HCT116 (cell line): ENCODE measurements at regions not wholly inside any gene's neighbourhood (a gene's known extent, or its start where the extent isn't known, plus 50 kb on each side); places are given as distances from the start of the nearest gene placed in this dataset.

Source experiments
- ATAC-seq: fragments of 200-7000 bp; cut with Tn5 transposase; 2 replicates; pipeline ENCODE4 v1.9.1; 2020; ENCODE audit warnings: mild to moderate bottlenecking, moderate library complexity
- BruUV-seq: library from RNA; stranded (reverse); fragments of 400-500 nt; replicated peaks from 2 replicates; lab custom pipeline; 2021; lab: Mats Ljungman, UMichigan
- CTCF ChIA-PET: fragments of 300-600 bp; sonication (Branson Sonifier 250); formaldehyde crosslinking; loops from one replicate; lab custom pipeline; 2021; ENCODE audit warnings: antibody characterized with exemption; lab: Charles Lee
- POLR2A ChIA-PET: fragments of 300-600, 350-600 bp; sonication (Branson Sonifier 250); formaldehyde crosslinking; loops from one replicate; lab custom pipeline; 2021; ENCODE audit warnings: antibody characterized with exemption; lab: Charles Lee
- RAD21 ChIA-PET, 2 experiments: fragments of 300-600 bp; sonication (Branson Sonifier 250); formaldehyde crosslinking; loops; one replicate each; lab custom pipeline; 2023; ENCODE audit warnings: low total read pairs in 2 of 2; ENCODE audit not compliant: uncharacterized antibody in 2 of 2, unreplicated experiment in 2 of 2, low non-redundant PET in 1 of 2; lab: Charles Lee
- DNase-seq: peaks from one replicate; pipeline ENCODE4 v3.0.0-alpha.2; 2010; ENCODE audit warnings: low read depth, low spot score
- H2AFZ ChIP-seq: fragments of 200-600 bp; shearing (Covaris generic), sonication (generic); 2 replicates; pipeline ENCODE4 v1.6.1; 2017; ENCODE audit warnings: low read depth, mixed run types, mixed read lengths, antibody characterized with exemption, low read length; ENCODE audit not compliant: poor library complexity, severe bottlenecking
- H3K27ac ChIP-seq: 2 replicates; pipeline ENCODE4 v1.5.1; 2012; ENCODE audit warnings: low read depth, low read length
- H3K27me3 ChIP-seq: fragments of 200-600 bp; sonication (generic); 2 replicates; pipeline ENCODE4 v1.6.1; 2016; ENCODE audit warnings: mixed run types, low read length, mixed read lengths; ENCODE audit not compliant: insufficient read depth
- H3K36me3 ChIP-seq, 2 experiments: fragments of 200-500 bp in 1 of 2; fragments of 200-600 bp in 1 of 2; sonication (Bioruptor generic) in 1 of 2; sonication (generic) in 1 of 2; 2 replicates each; pipeline versions ENCODE4 v1.5.1 to v1.6.1; 2014 to 2016; ENCODE audit warnings: low read length in 2 of 2, inconsistent platforms in 1 of 2, mixed read lengths in 1 of 2, mixed run types in 1 of 2; ENCODE audit not compliant: insufficient read depth in 2 of 2, control insufficient read depth in 1 of 2
- H3K4me1 ChIP-seq, 2 experiments: fragments of 200-600 bp in 1 of 2; sonication (generic) in 1 of 2; 2 replicates each; pipeline versions ENCODE4 v1.5.1 to v1.6.1; 2012 to 2017; ENCODE audit warnings: low read length in 2 of 2, inconsistent platforms in 1 of 2, mild to moderate bottlenecking in 1 of 2, mixed read lengths in 1 of 2, mixed run types in 1 of 2, moderate library complexity in 1 of 2; ENCODE audit not compliant: insufficient read depth in 2 of 2, control insufficient read depth in 1 of 2
- H3K4me2 ChIP-seq: fragments of 200-600 bp; sonication (generic); 2 replicates; pipeline ENCODE4 v1.6.1; 2017; ENCODE audit warnings: mixed run types, low read length, mixed read lengths
- H3K4me3 ChIP-seq, 2 experiments: fragments of 200-600 bp in 1 of 2; sonication (generic) in 1 of 2; replicated peaks in 1 of 2; 2 replicates each; pipeline ENCODE4 v1.5.1; 2011 to 2016; ENCODE audit warnings: low read length in 2 of 2, control low read depth in 1 of 2, low read depth in 1 of 2, mild to moderate bottlenecking in 1 of 2, mixed read lengths in 1 of 2, mixed run types in 1 of 2
- H3K79me2 ChIP-seq: fragments of 200-600 bp; sonication (generic); 2 replicates; pipeline ENCODE4 v1.6.1; 2017; ENCODE audit warnings: mild to moderate bottlenecking, mixed run types, low read length, moderate library complexity, mixed read lengths; ENCODE audit not compliant: insufficient read depth
- H3K9ac ChIP-seq: fragments of 200-600 bp; sonication (generic); 2 replicates; pipeline ENCODE4 v1.6.1; 2016; ENCODE audit warnings: low read length, mixed read lengths
- H3K9me2 ChIP-seq: fragments of 200-600 bp; sonication (generic), shearing (Covaris generic); 2 replicates; pipeline ENCODE4 v1.6.1; 2017; ENCODE audit warnings: mixed run types, mild to moderate bottlenecking, moderate library complexity; ENCODE audit not compliant: insufficient read depth
- H3K9me3 ChIP-seq, 2 experiments: fragments of 200-500 bp in 1 of 2; fragments of 200-600 bp in 1 of 2; sonication (Bioruptor generic) in 1 of 2; sonication (generic) in 1 of 2; 2 replicates each; pipeline ENCODE4 v1.6.1; 2014 to 2017; ENCODE audit warnings: low read length in 2 of 2, mixed read lengths in 2 of 2, inconsistent platforms in 1 of 2, low read depth in 1 of 2, mild to moderate bottlenecking in 1 of 2, mixed run types in 1 of 2, moderate library complexity in 1 of 2; ENCODE audit not compliant: control insufficient read depth in 1 of 2, insufficient read depth in 1 of 2
- H4K20me1 ChIP-seq: fragments of 200-600 bp; sonication (generic), shearing (Covaris generic); 2 replicates; pipeline ENCODE4 v1.6.1; 2017; ENCODE audit warnings: mixed run types, mild to moderate bottlenecking, moderate library complexity; ENCODE audit not compliant: insufficient read depth
- ATF3 ChIP-seq: IDR thresholded peaks from 2 replicates; pipeline ENCODE4 v1.6.1; 2012
- CEBPB ChIP-seq: IDR thresholded peaks from 2 replicates; pipeline ENCODE4 v1.6.1; 2012; ENCODE audit warnings: low read depth
- EGR1 ChIP-seq: IDR thresholded peaks from 2 replicates; pipeline ENCODE4 v1.6.1; 2012; ENCODE audit warnings: low read depth
- EZH2 ChIP-seq: fragments of 200-600 bp; sonication (generic); IDR thresholded peaks from 2 replicates; pipeline ENCODE4 v1.6.1; 2017; ENCODE audit warnings: antibody characterized with exemption, mixed run types
- EZH2phosphoT487 ChIP-seq: fragments of 200-600 bp; IDR thresholded peaks from 2 replicates; pipeline ENCODE4 v1.6.1; 2018; ENCODE audit warnings: antibody characterized with exemption, borderline replicate concordance
- FOSL1 ChIP-seq: IDR thresholded peaks from 2 replicates; pipeline ENCODE4 v1.6.1; 2012; ENCODE audit warnings: low read depth
- MAX ChIP-seq: IDR thresholded peaks from 2 replicates; pipeline ENCODE4 v1.6.1; 2012
- POLR2AphosphoS5 ChIP-seq: IDR thresholded peaks from 2 replicates; pipeline ENCODE4 v1.6.1; 2011; ENCODE audit warnings: mild to moderate bottlenecking, low read depth, low read length, moderate library complexity
- RAD21 ChIP-seq: IDR thresholded peaks from 2 replicates; pipeline ENCODE4 v1.6.1; 2012; ENCODE audit warnings: low read depth, mild to moderate bottlenecking
- SP1 ChIP-seq: IDR thresholded peaks from 2 replicates; pipeline ENCODE4 v1.6.1; 2012; ENCODE audit warnings: low read depth
- SRF ChIP-seq: IDR thresholded peaks from 2 replicates; pipeline ENCODE4 v1.6.1; 2012; ENCODE audit warnings: low read depth
- TCF7L2 ChIP-seq: IDR thresholded peaks from 2 replicates; pipeline ENCODE4 v1.7.0; 2011; ENCODE audit warnings: borderline replicate concordance, inconsistent platforms; ENCODE audit not compliant: insufficient read depth, insufficient read length; ENCODE audit errors: extremely low read depth
- ZFX ChIP-seq: fragments of 450-650 bp; IDR thresholded peaks from 2 replicates; pipeline ENCODE4 v1.6.1; 2017
- ZNF274 ChIP-seq: fragments of 200-500 bp; sonication (Bioruptor generic); IDR thresholded peaks from 2 replicates; pipeline ENCODE4 v1.6.1; 2014; ENCODE audit warnings: mild to moderate bottlenecking, low read depth, low read length, inconsistent platforms
- intact Hi-C: fragments of 100-400 bp; cut with micrococcal nuclease; formaldehyde crosslinking; loops from 2 replicates; pipeline ENCODE4 v1.10.0; 2022

DNA sequence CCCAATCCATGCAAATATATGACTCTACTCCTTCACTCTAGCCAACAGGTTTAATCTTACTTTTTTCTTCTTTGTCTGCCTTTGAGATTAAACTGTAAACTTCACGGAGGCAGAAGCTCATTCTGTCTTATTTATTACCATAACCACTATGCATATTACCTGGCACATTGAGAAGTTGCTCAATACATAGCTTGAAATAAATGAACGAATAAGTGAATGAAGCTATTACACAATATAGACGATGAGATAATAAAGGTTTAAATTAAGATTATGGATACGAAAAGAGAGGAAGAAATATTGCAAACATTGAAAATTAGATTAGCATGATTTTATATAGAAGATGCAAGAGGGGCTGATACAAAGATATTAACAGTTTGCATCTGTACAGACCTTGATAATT lies 385.1 kb downstream of the LTN1 start:
- intact Hi-C loops = no loop called here
- CTCF ChIA-PET = no interaction called here
- Histone ChIP-seq H2AFZ (no peak overlapping the region), H4K20me1 (no peaks in the 10 kb centered on the region), H3K9me2 (no peaks in the 10 kb centered on the region), H3K27me3 (no peaks in the 10 kb centered on the region), H3K4me2 (no peak overlapping the region), H3K79me2 (no peaks in the 10 kb centered on the region), H3K9me3 (peaks cover 6 to 19% of the 10 kb centered on the region in 2 experiments; a peak in 2 of 4 replicates), H3K4me1 (no peaks in the 10 kb centered on the region), H3K9ac (no peak overlapping the region), H3K4me3 (no peak overlapping the region), H3K36me3 (no peaks in the 10 kb centered on the region), H3K27ac (no peak overlapping the region)
- TF ChIP-seq ZNF274 (no peak), RAD21 (no peak), POLR2AphosphoS5 (no peak), ZFX (no peak), TCF7L2 (no peak), EZH2phosphoT487 (no peak), SP1 (no peak), SRF (no peak), EZH2 (no peak), ATF3 (no peak), FOSL1 (no peak)
- ATAC-seq (no peak), DNase-seq (no peak)
- RAD21 ChIA-PET = no interaction called here
- POLR2A ChIA-PET = no interaction called here
- BruUV-seq = no TSS peak

GRCh38 chr21:28604946-28605537 lies 387.6 kb downstream of the LTN1 start:
- POLR2A ChIA-PET = no interaction called here
- Histone ChIP-seq H3K27ac (no peak overlapping the region), H3K4me2 (no peak overlapping the region), H3K27me3 (no peaks in the 10 kb centered on the region), H3K79me2 (no peaks in the 10 kb centered on the region), H3K9me2 (no peaks in the 10 kb centered on the region), H3K9ac (no peak overlapping the region), H2AFZ (no peak overlapping the region), H3K9me3 (peaks cover 10 to 30% of the 10 kb centered on the region in 2 experiments; a peak in 2 of 4 replicates), H3K4me1 (no peaks in the 10 kb centered on the region), H4K20me1 (no peaks in the 10 kb centered on the region), H3K4me3 (no peak overlapping the region), H3K36me3 (no peaks in the 10 kb centered on the region)
- BruUV-seq = no TSS peak
- TF ChIP-seq MAX = no peak
- TF ChIP-seq POLR2AphosphoS5 = no peak
- TF ChIP-seq EGR1 = no peak
- no peak for TF ChIP-seq ZFX
- TF ChIP-seq CEBPB = no peak
- no peak for TF ChIP-seq FOSL1
- RAD21 ChIA-PET = no interaction called here
- CTCF ChIA-PET = no interaction called here
- no peak for ATAC-seq
- intact Hi-C loops = no loop called here
- DNase-seq = no peak
